Tongue (tissue), 1 donor: ENCODE measurements at regions not wholly inside any gene's neighbourhood (a gene's known extent, or its start where the extent isn't known, plus 50 kb on each side); places are given as distances from the start of the nearest gene placed in this dataset.
A peak's percentile ranks its signal among the peaks of the same experiment; 100 is the strongest.
"Not testable (repeated sequence)": the region's sequence is repeated elsewhere in the genome, so short reads cannot be mapped to it uniquely, and the experiment has no call there.

Experiments
- DNase-seq: peaks from one replicate; pipeline ENCODE4 v3.0.0-alpha.2; 2015

DNA sequence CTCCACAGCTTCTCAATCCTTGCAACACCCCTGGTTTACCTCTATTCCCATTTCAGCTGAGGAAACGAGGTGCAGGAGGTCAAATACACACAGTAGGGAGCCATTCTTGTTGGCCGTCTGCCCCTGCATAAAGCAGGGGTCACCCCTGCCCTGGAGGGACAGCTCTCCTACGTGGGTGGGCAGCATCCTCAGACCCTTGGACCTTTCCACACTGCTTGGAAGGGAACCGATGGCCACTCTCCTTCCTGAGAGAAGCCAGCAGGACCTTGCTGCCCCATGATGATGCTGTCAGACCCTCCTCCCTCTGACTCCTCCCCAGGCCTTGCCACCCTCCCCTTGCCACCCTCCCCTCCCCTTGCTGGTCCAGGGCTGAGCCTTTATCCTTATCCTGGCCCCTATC, 121.1 kb upstream of the SYT13 start:
- no peak for DNase-seq

DNA sequence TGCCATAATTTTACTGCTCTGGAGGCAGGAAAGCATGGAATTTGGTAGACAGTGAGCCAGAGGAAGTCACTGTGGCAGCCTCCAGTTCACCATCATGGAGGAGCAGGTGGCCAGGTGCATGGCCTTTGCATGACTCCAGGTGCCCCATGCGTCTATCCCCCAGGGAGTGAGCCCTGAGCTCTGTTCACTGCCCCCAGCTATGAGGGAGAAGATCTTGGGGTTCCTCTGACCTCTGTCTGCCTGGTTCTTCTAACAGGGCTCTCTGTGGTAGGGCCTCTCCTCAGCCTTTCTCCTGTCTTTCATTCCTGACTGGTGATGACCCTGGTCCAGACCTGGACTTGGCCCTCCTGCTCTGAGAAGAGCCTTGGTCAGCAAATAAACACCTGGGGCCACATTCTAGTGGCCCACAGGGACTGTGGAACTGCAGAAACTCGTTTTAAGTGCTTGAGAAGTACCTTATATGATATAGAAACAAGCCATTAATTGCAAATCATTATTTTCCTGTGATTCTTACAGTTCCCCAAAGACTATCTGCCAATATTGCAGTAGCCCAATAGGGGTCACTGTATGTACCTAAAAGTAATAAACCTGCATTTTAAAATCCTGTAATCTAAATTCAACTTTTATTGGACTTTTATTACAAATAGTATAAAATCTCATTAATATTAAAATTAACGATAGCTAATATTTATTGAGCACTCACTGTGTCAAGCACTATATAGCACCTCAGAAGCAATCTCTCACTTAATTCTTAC, 120.0 kb upstream of the SYT13 start:
- peak; percentile 15 for DNase-seq

DNA sequence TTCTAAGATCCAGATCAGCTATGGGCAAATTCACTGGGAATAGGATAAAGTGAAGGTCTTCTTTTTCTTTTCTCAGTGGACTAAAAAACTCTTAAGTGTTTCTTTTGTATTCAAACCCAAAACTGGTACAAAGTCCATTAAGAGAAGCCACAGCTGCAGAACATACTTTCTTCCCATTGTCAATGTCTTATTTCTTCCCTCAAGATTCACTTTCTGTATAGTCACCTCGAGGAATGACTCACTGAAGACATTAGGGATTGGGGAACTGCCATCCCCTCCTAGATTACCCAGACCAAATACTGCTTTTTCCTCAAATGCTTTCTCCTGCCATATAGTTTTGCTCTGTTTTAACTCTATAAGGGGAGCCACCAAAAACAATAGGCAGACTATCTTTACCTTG, 117.4 kb upstream of the SYT13 start:
- DNase-seq = not testable (repeated sequence)

DNA sequence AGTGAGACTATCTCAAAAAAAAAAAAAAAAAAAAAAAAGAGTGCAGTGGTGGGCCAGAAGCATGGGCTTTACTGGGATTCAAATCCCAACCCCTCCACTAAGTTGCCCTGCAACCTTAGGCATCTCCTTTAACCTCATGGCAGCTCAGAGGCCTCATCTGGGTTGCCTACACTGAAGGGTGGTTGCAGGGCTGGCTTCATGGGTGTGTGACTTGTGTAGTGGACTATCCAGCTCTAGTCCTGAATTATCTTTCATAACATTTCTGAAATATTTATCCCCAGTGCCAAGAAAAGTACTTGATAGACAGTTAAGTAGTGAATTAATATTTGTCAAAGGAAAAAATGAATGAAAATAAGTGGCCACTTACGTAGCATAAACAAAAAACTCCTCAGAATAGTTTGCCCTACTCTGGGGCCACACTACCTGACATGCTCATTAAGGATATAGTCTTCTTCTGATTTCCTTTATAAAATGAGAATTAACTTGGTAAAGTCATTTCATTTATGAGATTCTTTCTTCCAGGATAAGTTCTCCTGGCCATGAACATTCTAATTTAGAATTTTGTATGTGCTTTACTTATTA, 116.0 kb upstream of the SYT13 start:
- no peak for DNase-seq

DNA sequence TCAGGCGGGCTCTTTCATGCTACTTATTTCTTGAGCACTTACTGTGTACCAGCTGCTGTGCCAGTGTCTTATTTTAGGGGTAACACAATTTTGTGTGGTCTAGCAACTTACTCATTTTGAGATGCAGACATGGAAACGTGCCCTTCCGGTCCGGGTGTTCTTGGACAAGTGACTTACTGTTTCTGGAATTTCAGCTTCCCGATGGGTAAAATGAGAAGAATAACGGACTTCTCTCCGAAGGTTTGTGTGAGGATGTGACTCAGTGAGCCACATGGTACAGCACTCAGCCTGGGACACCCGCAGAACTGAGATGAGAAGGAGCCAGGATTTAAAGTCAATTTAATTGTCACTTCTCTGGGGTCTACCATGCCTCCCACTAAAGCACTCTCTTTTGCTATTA, 114.5 kb upstream of the SYT13 start:
- DNase-seq = peak; percentile 9

- DNase-seq = no peak
These were observed 113.0 kb upstream of the SYT13 start for GRCh38 chr11:45399166-45399565.

- no peak for DNase-seq
These were observed 112.2 kb upstream of the SYT13 start for GRCh38 chr11:45398325-45398724.

- DNase-seq = no peak
These were observed 110.3 kb upstream of the SYT13 start for GRCh38 chr11:45396394-45396793.

GRCh38 chr11:45395947-45396346, 109.8 kb upstream of the SYT13 start:
- no peak for DNase-seq

DNA sequence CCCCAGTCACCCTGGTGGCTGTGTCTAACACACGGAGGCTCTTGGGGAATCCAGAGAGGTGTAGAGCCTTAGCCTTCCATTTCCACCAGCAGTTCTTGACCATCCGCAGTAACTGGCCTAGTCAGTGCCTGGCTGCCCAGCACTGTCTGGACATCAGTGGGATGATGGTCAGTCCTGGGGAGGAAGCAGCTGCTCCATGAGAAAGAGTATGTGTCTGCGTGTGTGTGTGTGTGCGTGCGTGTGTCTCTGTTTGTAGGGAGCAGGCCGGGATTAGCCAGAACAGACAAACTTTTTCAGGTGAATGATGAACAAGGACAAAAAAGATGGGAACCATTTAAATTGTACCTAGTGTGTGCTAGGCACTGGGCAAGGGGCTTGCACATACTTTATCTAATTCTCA, 109.3 kb upstream of the SYT13 start:
- no peak for DNase-seq

- DNase-seq = no peak
These were observed 108.3 kb upstream of the SYT13 start for GRCh38 chr11:45394294-45395085.

DNA sequence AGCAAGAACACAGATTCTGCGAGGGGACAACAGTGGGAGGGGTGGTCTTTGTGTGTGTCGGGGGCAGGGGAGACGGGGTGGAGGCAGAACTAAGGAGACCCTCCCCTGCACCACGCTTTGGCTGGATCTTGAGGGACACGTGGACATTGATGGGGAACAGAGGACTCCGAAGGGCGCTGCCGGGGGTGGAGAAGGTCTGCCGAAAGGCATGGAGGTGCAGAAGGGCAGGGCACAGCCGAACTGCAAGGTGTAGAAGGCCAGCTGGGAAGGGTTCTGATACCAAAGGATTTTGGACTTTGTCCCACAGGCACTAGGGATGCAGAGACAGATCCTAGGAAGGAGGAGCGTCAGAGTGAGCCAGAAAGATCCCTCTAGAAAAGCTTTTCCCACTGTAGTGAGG, 107.7 kb upstream of the SYT13 start:
- DNase-seq = no peak

DNA sequence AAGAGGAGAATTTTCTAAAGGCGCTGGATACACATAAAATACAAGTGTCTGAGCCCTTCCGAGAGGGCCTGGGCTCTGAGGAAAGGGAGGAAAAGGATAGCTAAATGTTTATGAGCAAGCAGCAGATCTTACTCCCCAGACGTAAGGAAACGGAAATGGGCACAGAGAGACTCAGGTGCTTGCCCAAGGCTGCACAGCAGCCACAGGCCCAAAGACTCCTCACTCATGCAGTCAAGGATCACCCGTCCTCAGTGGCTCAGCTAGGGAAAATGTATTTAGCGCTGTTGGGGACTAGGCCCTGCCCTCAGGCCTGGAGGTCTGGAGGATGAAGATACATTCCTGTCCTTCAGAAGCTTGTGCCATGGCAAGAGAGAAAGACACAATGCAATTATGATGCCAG, 107.2 kb upstream of the SYT13 start:
- DNase-seq = no peak

GRCh38 chr11:45392591-45393091, 106.5 kb upstream of the SYT13 start:
- DNase-seq = no peak

- no peak for DNase-seq
These were observed 106.0 kb upstream of the SYT13 start for GRCh38 chr11:45392154-45392553.

DNA sequence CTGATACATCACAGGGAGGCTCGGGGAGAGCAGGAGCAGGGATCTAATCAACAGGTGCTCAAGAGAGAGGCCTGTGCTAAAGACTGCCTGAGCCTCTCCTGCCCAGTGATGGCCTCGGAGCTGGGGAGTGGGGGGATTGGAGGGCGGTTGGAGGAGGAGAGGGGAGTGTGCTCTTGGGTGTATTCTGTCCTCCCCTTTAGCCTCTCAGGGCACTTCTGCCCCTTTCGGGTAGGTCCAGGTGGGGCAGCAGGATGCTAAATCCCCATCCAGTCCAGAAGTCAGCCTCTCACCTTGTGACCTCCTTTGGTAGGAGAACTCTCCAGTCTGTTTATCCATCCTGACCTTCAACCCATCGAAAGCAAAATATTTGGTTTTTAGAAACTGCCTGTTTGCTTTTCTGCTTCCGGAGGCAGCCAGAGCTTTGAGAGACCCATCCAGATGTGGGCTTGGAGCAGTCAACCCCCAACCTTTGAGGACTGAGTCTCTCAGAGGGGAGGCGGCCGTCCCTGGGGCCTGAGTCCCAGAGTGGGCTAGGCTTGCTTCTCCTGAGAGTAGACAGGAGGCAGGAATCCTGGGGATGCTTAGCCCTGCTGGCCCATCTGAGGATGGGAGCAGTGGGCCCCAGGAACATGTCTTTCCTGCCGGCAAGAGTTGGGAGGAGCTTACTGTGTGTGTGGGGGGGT, 105.2 kb upstream of the SYT13 start:
- DNase-seq = no peak

DNA sequence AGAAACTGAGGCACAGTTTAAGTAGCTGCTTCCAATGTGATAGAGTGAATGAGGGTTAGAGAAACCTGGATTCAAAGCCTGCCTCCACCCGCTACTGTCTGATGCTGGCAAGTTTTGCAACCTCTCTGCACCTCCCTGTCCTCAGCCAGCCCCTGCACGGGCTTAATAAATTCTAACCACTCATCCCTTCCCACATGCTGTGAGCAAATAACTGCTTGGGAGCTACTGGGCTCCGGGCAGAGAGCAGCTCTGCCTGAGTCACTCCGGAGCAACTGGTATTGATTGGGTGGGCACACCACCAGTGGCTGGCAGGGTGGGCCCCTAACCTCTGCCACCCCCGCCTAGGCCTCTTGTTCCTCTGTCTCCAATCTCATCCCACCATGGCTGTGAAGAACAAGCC, 104.3 kb upstream of the SYT13 start:
- DNase-seq = no peak

DNA sequence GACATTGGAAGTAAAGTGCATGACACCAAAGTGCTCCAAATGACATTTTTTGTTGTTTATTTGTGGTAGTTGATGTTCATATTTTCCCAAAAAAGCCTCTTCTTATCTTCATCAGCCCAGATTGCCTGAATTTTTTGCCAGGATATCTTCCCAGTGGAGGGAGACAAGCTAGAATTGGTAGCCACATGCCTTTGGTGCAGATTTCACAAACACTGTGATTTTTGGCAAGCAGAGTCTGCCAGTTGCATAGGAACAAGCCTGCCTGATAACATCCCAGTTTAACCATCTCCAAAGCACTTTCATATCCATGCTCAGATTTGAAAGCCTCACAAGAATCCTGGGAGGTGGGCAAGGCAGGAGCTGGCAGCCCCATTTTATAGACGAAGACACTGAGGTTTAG, 102.3 kb upstream of the SYT13 start:
- DNase-seq = no peak

GRCh38 chr11:45387885-45388284, 101.7 kb upstream of the SYT13 start:
- not testable (repeated sequence) for DNase-seq

DNA sequence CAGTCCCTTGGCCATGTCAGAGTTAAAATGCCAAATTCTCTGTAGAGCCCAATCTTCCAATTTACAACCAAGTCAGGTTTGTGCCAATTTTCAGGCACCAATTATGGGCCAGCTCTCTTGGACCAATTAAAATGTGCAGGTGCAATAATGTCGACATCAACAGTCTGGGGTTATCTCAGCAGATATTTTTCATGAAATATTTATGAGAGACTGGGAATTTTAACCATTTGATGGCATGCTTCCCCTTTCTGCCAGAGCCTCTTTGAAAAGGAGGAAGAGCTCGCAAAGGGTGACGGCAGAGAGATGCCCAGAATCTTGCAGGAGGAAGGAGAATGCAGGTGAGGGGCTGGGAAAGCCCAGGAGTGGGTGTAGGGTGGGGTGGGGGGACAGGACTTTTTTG, 100.8 kb upstream of the SYT13 start:
- no peak for DNase-seq

DNA sequence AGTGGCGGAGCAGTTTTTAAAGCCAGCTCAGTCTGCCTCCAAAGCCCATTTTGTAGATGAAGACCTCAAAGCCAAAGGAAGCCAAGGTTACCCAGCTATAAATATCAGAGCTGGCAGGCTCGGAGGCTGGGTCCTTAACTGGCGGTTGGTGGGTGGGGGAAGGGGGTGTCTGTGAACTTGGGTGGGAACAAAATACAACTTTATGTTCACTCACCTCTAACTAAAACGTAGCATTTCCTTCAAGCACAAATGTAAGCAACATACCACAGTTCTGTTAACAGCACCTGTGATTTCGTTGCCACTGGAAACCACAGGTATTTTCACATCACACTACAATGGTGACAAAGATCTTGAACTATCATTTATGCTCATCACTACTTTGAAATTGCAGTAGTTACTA, 99.7 kb upstream of the SYT13 start:
- no peak for DNase-seq

- DNase-seq = no peak
These were observed 99.3 kb upstream of the SYT13 start for GRCh38 chr11:45385423-45385822.
